Neural cell (in vitro differentiated cells): ENCODE measurements at regions not wholly inside any gene's neighbourhood (a gene's known extent, or its start where the extent isn't known, plus 50 kb on each side); places are given as distances from the start of the nearest gene placed in this dataset.

Experiments used
- H2AFZ ChIP-seq: fragments of 200-600, 300-800 bp; sonication (generic), shearing (Covaris generic); 2 replicates; pipeline ENCODE4 v1.6.0; 2014; ENCODE audit warnings: low read depth, mild to moderate bottlenecking, antibody characterized with exemption, low read length, moderate library complexity
- H3F3A ChIP-seq: fragments of 200-600 bp; shearing (Covaris generic); 2 replicates; pipeline ENCODE4 v1.6.1; 2016; ENCODE audit warnings: mild to moderate bottlenecking, moderate library complexity, mixed read lengths, antibody characterized with exemption, low read length; ENCODE audit not compliant: insufficient read depth, poor library complexity, severe bottlenecking
- H3K27ac ChIP-seq: fragments of 200-600, 300-800 bp; sonication (generic), shearing (Covaris generic); 2 replicates; pipeline ENCODE4 v1.5.1; 2014; ENCODE audit warnings: mild to moderate bottlenecking, low read length, moderate library complexity
- H3K27me3 ChIP-seq: fragments of 300-800, 200-600 bp; sonication (generic), shearing (Covaris generic); 2 replicates; pipeline ENCODE4 v1.6.0; 2014; ENCODE audit warnings: mild to moderate bottlenecking, low read depth, low read length, moderate library complexity; ENCODE audit not compliant: insufficient read depth
- H3K36me3 ChIP-seq: fragments of 300-800, 200-600 bp; sonication (generic), shearing (Covaris generic); 2 replicates; pipeline ENCODE4 v1.5.1; 2014; ENCODE audit warnings: mild to moderate bottlenecking, antibody characterized with exemption, low read length, moderate library complexity; ENCODE audit not compliant: insufficient read depth
- H3K4me2 ChIP-seq: fragments of 300-800, 200-600 bp; sonication (generic), shearing (Covaris generic); 2 replicates; pipeline ENCODE4 v1.6.0; 2014; ENCODE audit warnings: mild to moderate bottlenecking, low read length
- H3K4me3 ChIP-seq: fragments of 300-800, 200-600 bp; sonication (generic), shearing (Covaris generic); 2 replicates; pipeline ENCODE4 v1.5.1; 2014; ENCODE audit warnings: mild to moderate bottlenecking, low read length, moderate library complexity
- H3K79me2 ChIP-seq: fragments of 200-600 bp; shearing (Covaris generic); replicated peaks from 2 replicates; pipeline ENCODE4 v1.6.0; 2014; ENCODE audit warnings: mild to moderate bottlenecking, low read length, moderate library complexity; ENCODE audit not compliant: insufficient read depth
- H3K9ac ChIP-seq: fragments of 300-800, 200-600 bp; sonication (generic), shearing (Covaris generic); 2 replicates; pipeline ENCODE4 v1.6.1; 2016; ENCODE audit warnings: mild to moderate bottlenecking, low read length, mixed read lengths
- H3K9me2 ChIP-seq: fragments of 200-600 bp; shearing (Covaris generic); 2 replicates; pipeline ENCODE4 v1.6.1; 2016; ENCODE audit warnings: mild to moderate bottlenecking, low read length, mixed read lengths; ENCODE audit not compliant: insufficient read depth
- H3K9me3 ChIP-seq: fragments of 200-600, 300-800 bp; sonication (generic), shearing (Covaris generic); 2 replicates; pipeline ENCODE4 v1.6.1; 2016; ENCODE audit warnings: mild to moderate bottlenecking, mixed run types, low read length, moderate library complexity, mixed read lengths
- H4K20me1 ChIP-seq: fragments of 200-600 bp; shearing (Covaris generic); 2 replicates; pipeline ENCODE4 v1.6.1; 2016; ENCODE audit warnings: mild to moderate bottlenecking, mixed run types; ENCODE audit not compliant: insufficient read depth
- CTCF ChIP-seq: fragments of 450-650 bp; IDR thresholded peaks from 2 replicates; pipeline ENCODE4 v1.5.1; 2014; ENCODE audit warnings: antibody characterized with exemption, mild to moderate bottlenecking, moderate library complexity; ENCODE audit not compliant: poor library complexity, severe bottlenecking
- EP300 ChIP-seq: fragments of 450-650 bp; conservative IDR thresholded peaks from 2 replicates; pipeline ENCODE4 v1.6.1; 2014; ENCODE audit warnings: antibody characterized with exemption, mild to moderate bottlenecking, moderate library complexity; ENCODE audit not compliant: poor library complexity, severe bottlenecking
- EZH2 ChIP-seq: fragments of 200-600, 300-800 bp; shearing (Covaris generic), sonication (generic); IDR thresholded peaks from 2 replicates; pipeline ENCODE4 v1.6.1; 2014; ENCODE audit warnings: antibody characterized with exemption, low read length, borderline replicate concordance, mild to moderate bottlenecking; ENCODE audit not compliant: insufficient read depth, poor library complexity, severe bottlenecking
- MXI1 ChIP-seq: fragments of 450-650 bp; conservative IDR thresholded peaks from 2 replicates; pipeline ENCODE4 v1.6.1; 2014; ENCODE audit warnings: antibody characterized with exemption, mild to moderate bottlenecking; ENCODE audit not compliant: poor library complexity, severe bottlenecking
- POLR2AphosphoS5 ChIP-seq: IDR thresholded peaks from 2 replicates; pipeline ENCODE4 v1.6.1; 2012
- RAD21 ChIP-seq: fragments of 450-650 bp; conservative IDR thresholded peaks from 2 replicates; pipeline ENCODE4 v1.6.1; 2014; ENCODE audit warnings: antibody characterized with exemption, mild to moderate bottlenecking, moderate library complexity
- REST ChIP-seq: IDR thresholded peaks from 2 replicates; pipeline ENCODE4 v1.6.1; 2012; ENCODE audit warnings: borderline replicate concordance
- SMC3 ChIP-seq: fragments of 450-650 bp; conservative IDR thresholded peaks from 2 replicates; pipeline ENCODE4 v1.6.1; 2014; ENCODE audit warnings: antibody characterized with exemption, mild to moderate bottlenecking, moderate library complexity; ENCODE audit not compliant: poor library complexity
- TAF1 ChIP-seq: IDR thresholded peaks from 2 replicates; pipeline ENCODE4 v1.6.1; 2012; ENCODE audit warnings: low read depth

- no peaks in the 10 kb centered on the region for H3K9me2 ChIP-seq
- no peaks in the 10 kb centered on the region for H3F3A ChIP-seq
- H3K79me2 ChIP-seq, result no peaks in the 10 kb centered on the region
- no peak overlapping the region for H3K27ac ChIP-seq
- H3K9ac ChIP-seq, result no peak overlapping the region
- no peaks in the 10 kb centered on the region for H3K27me3 ChIP-seq
- no peaks in the 10 kb centered on the region for H4K20me1 ChIP-seq
- H3K9me3 ChIP-seq, result no peaks in the 10 kb centered on the region
- H3K4me3 ChIP-seq, result no peak overlapping the region
- H2AFZ ChIP-seq, result no peak overlapping the region
- TF ChIP-seq CTCF (no peak), TAF1 (no peak), EZH2 (no peak), SMC3 (no peak), EP300 (no peak), REST (no peak), RAD21 (no peak), MXI1 (no peak), POLR2AphosphoS5 (no peak)
- H3K36me3 ChIP-seq, result no peaks in the 10 kb centered on the region
- H3K4me2 ChIP-seq, result no peak overlapping the region
Measured at GRCh38 chr12:19872621-19873540, 433.6 kb downstream of the AEBP2 start.

DNA sequence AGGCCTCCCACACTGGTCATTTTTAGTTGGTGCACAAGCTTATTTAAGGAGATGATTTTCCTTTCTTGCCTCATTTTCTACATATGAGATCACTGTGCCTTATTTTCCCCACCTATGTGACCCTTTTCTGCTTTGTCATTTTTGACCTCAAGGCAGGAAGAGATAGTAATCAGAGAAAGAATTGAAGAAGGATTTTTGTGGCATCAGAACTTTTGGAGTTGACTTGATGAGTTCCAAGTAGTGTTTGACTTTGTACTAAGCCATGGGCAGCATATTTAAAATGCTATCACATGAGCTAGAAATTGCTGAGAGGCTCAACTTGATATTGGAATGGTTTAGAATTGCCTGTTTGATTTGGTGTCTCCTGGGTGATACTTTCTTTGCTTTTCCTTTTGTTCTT lies 440.8 kb downstream of the AEBP2 start:
- Histone ChIP-seq H3K9me2 (no peaks in the 10 kb centered on the region), H3F3A (no peaks in the 10 kb centered on the region), H3K9ac (no peak overlapping the region), H3K4me2 (no peak overlapping the region), H4K20me1 (no peaks in the 10 kb centered on the region), H3K79me2 (no peaks in the 10 kb centered on the region), H3K27me3 (no peaks in the 10 kb centered on the region), H3K36me3 (no peaks in the 10 kb centered on the region), H3K27ac (no peak overlapping the region), H3K4me3 (no peak overlapping the region), H2AFZ (no peak overlapping the region), H3K9me3 (no peaks in the 10 kb centered on the region)
- no peak for TF ChIP-seq CTCF
- no peak for TF ChIP-seq REST
- no peak for TF ChIP-seq SMC3
- no peak for TF ChIP-seq POLR2AphosphoS5
- no peak for TF ChIP-seq RAD21
- TF ChIP-seq EP300, result no peak
- no peak for TF ChIP-seq TAF1
- TF ChIP-seq EZH2, result no peak
- TF ChIP-seq MXI1, result no peak
